ENCODE measurements at regions not wholly inside any gene's neighbourhood (a gene's known extent, or its start where the extent isn't known, plus 50 kb on each side); places are given as distances from the start of the nearest gene placed in this dataset.

GRCh38 chr14:31935391-31935790 lies 141.7 kb upstream of the ARHGAP5 start:
- no peaks in the 10 kb centered on the region for H3K36me3 Mint-ChIP-seq (ENCODE audit: low read depth)
- H3K4me1 Mint-ChIP-seq (ENCODE audit: low read depth) = peaks cover 11% of the 10 kb centered on the region
- H3K27ac Mint-ChIP-seq = no peak overlapping the region
- no peak for DNase-seq (ENCODE audit: low spot score)
- no peaks in the 10 kb centered on the region for H3K27me3 Mint-ChIP-seq (ENCODE audit: low read depth)
- no peak overlapping the region for H3K4me3 Mint-ChIP-seq
- H3K9me3 Mint-ChIP-seq = no peaks in the 10 kb centered on the region

GRCh38 chr14:31936115-31936514 lies 141.0 kb upstream of the ARHGAP5 start:
- Mint-ChIP-seq H3K4me3 (no peak overlapping the region), H3K36me3 (ENCODE audit: low read depth) (no peaks in the 10 kb centered on the region), H3K4me1 (ENCODE audit: low read depth) (peaks cover 11% of the 10 kb centered on the region), H3K27me3 (ENCODE audit: low read depth) (no peaks in the 10 kb centered on the region), H3K27ac (no peak overlapping the region), H3K9me3 (no peaks in the 10 kb centered on the region)
- DNase-seq (ENCODE audit: low spot score) = no peak

GRCh38 chr14:31937730-31938346 lies 139.3 kb upstream of the ARHGAP5 start:
- Mint-ChIP-seq H3K27me3 (ENCODE audit: low read depth) (peaks cover 2% of the 10 kb centered on the region), H3K36me3 (ENCODE audit: low read depth) (no peaks in the 10 kb centered on the region), H3K27ac (peak overlapping the region; percentile 68), H3K9me3 (no peaks in the 10 kb centered on the region), H3K4me3 (no peak overlapping the region), H3K4me1 (ENCODE audit: low read depth) (peaks cover 11% of the 10 kb centered on the region)
- peak; percentile 87 for DNase-seq (ENCODE audit: low spot score)

GRCh38 chr14:31939934-31940333 lies 137.2 kb upstream of the ARHGAP5 start:
- no peaks in the 10 kb centered on the region for H3K9me3 Mint-ChIP-seq
- no peak overlapping the region for H3K27ac Mint-ChIP-seq
- peaks cover 3% of the 10 kb centered on the region for H3K27me3 Mint-ChIP-seq (ENCODE audit: low read depth)
- peaks cover 22% of the 10 kb centered on the region for H3K4me1 Mint-ChIP-seq (ENCODE audit: low read depth)
- no peak for DNase-seq (ENCODE audit: low spot score)
- H3K36me3 Mint-ChIP-seq (ENCODE audit: low read depth) = no peaks in the 10 kb centered on the region
- H3K4me3 Mint-ChIP-seq = no peak overlapping the region

GRCh38 chr14:31941487-31941886 lies 135.6 kb upstream of the ARHGAP5 start:
- Mint-ChIP-seq H3K27me3 (ENCODE audit: low read depth) (peaks cover 3% of the 10 kb centered on the region), H3K27ac (no peak overlapping the region), H3K4me1 (ENCODE audit: low read depth) (peaks cover 24% of the 10 kb centered on the region), H3K4me3 (no peak overlapping the region), H3K36me3 (ENCODE audit: low read depth) (no peaks in the 10 kb centered on the region), H3K9me3 (no peaks in the 10 kb centered on the region)
- DNase-seq (ENCODE audit: low spot score) = no peak

- no peaks in the 10 kb centered on the region for H3K9me3 Mint-ChIP-seq
- no peak for DNase-seq (ENCODE audit: low spot score)
- H3K36me3 Mint-ChIP-seq (ENCODE audit: low read depth) = no peaks in the 10 kb centered on the region
- no peak overlapping the region for H3K27ac Mint-ChIP-seq
- peaks cover 3% of the 10 kb centered on the region for H3K27me3 Mint-ChIP-seq (ENCODE audit: low read depth)
- H3K4me1 Mint-ChIP-seq (ENCODE audit: low read depth) = peaks cover 28% of the 10 kb centered on the region
- no peak overlapping the region for H3K4me3 Mint-ChIP-seq
These were observed 134.8 kb upstream of the ARHGAP5 start for GRCh38 chr14:31942166-31942841.

- peaks cover 30% of the 10 kb centered on the region for H3K4me1 Mint-ChIP-seq (ENCODE audit: low read depth)
- no peak overlapping the region for H3K27ac Mint-ChIP-seq
- no peaks in the 10 kb centered on the region for H3K9me3 Mint-ChIP-seq
- H3K4me3 Mint-ChIP-seq = no peak overlapping the region
- no peaks in the 10 kb centered on the region for H3K36me3 Mint-ChIP-seq (ENCODE audit: low read depth)
- H3K27me3 Mint-ChIP-seq (ENCODE audit: low read depth) = peaks cover 6% of the 10 kb centered on the region
- no peak for DNase-seq (ENCODE audit: low spot score)
These were observed 133.8 kb upstream of the ARHGAP5 start for GRCh38 chr14:31943217-31943799.

GRCh38 chr14:31943861-31944255 lies 133.2 kb upstream of the ARHGAP5 start:
- peaks cover 30% of the 10 kb centered on the region for H3K4me1 Mint-ChIP-seq (ENCODE audit: low read depth)
- no peaks in the 10 kb centered on the region for H3K36me3 Mint-ChIP-seq (ENCODE audit: low read depth)
- H3K9me3 Mint-ChIP-seq = no peaks in the 10 kb centered on the region
- peak overlapping the region; percentile 65 for H3K27ac Mint-ChIP-seq
- peaks cover 6% of the 10 kb centered on the region for H3K27me3 Mint-ChIP-seq (ENCODE audit: low read depth)
- no peak for DNase-seq (ENCODE audit: low spot score)
- H3K4me3 Mint-ChIP-seq = no peak overlapping the region

GRCh38 chr14:31944256-31945073 lies 132.6 kb upstream of the ARHGAP5 start:
- H3K36me3 Mint-ChIP-seq (ENCODE audit: low read depth) = no peaks in the 10 kb centered on the region
- peaks cover 30% of the 10 kb centered on the region for H3K4me1 Mint-ChIP-seq (ENCODE audit: low read depth)
- no peak for DNase-seq (ENCODE audit: low spot score)
- H3K27me3 Mint-ChIP-seq (ENCODE audit: low read depth) = peaks cover 6% of the 10 kb centered on the region
- H3K9me3 Mint-ChIP-seq = no peaks in the 10 kb centered on the region
- peak overlapping the region; percentile 71 for H3K4me3 Mint-ChIP-seq
- peak overlapping the region; percentile 65 for H3K27ac Mint-ChIP-seq

- Mint-ChIP-seq H3K27ac (peak overlapping the region; percentile 65), H3K27me3 (ENCODE audit: low read depth) (peaks cover 10% of the 10 kb centered on the region)
These were observed 132.0 kb upstream of the ARHGAP5 start for GRCh38 chr14:31945074-31945613.

GRCh38 chr14:31945701-31946100 lies 131.4 kb upstream of the ARHGAP5 start:
- Mint-ChIP-seq H3K4me3 (no peak overlapping the region), H3K27me3 (ENCODE audit: low read depth) (peaks cover 11% of the 10 kb centered on the region), H3K9me3 (no peaks in the 10 kb centered on the region), H3K36me3 (ENCODE audit: low read depth) (no peaks in the 10 kb centered on the region), H3K4me1 (ENCODE audit: low read depth) (peaks cover 36% of the 10 kb centered on the region), H3K27ac (no peak overlapping the region)
- no peak for DNase-seq (ENCODE audit: low spot score)

More at GRCh38 chr14:31945074-31945613, 132.0 kb upstream of the ARHGAP5 start:
- peaks cover 35% of the 10 kb centered on the region for H3K4me1 Mint-ChIP-seq (ENCODE audit: low read depth)
- no peak for DNase-seq (ENCODE audit: low spot score)
- no peaks in the 10 kb centered on the region for H3K36me3 Mint-ChIP-seq (ENCODE audit: low read depth)
- peak overlapping the region; percentile 71 for H3K4me3 Mint-ChIP-seq
- no peaks in the 10 kb centered on the region for H3K9me3 Mint-ChIP-seq

GRCh38 chr14:31947076-31947475 lies 130.0 kb upstream of the ARHGAP5 start:
- Mint-ChIP-seq H3K9me3 (no peaks in the 10 kb centered on the region), H3K27me3 (ENCODE audit: low read depth) (peaks cover 11% of the 10 kb centered on the region), H3K4me3 (no peak overlapping the region), H3K36me3 (ENCODE audit: low read depth) (no peaks in the 10 kb centered on the region), H3K4me1 (ENCODE audit: low read depth) (peaks cover 36% of the 10 kb centered on the region), H3K27ac (no peak overlapping the region)
- DNase-seq (ENCODE audit: low spot score) = no peak

- DNase-seq (ENCODE audit: low spot score) = no peak
- no peak overlapping the region for H3K4me3 Mint-ChIP-seq
- H3K4me1 Mint-ChIP-seq (ENCODE audit: low read depth) = peaks cover 36% of the 10 kb centered on the region
- H3K36me3 Mint-ChIP-seq (ENCODE audit: low read depth) = no peaks in the 10 kb centered on the region
- H3K27ac Mint-ChIP-seq = no peak overlapping the region
- H3K9me3 Mint-ChIP-seq = no peaks in the 10 kb centered on the region
- peaks cover 8% of the 10 kb centered on the region for H3K27me3 Mint-ChIP-seq (ENCODE audit: low read depth)
These were observed 129.2 kb upstream of the ARHGAP5 start for GRCh38 chr14:31947680-31948595.
